ENCODE measurements at regions not wholly inside any gene's neighbourhood (a gene's known extent, or its start where the extent isn't known, plus 50 kb on each side); places are given as distances from the start of the nearest gene placed in this dataset.
"Not testable (repeated sequence)": the region's sequence is repeated elsewhere in the genome, so short reads cannot be mapped to it uniquely, and the experiment has no call there.

DNA sequence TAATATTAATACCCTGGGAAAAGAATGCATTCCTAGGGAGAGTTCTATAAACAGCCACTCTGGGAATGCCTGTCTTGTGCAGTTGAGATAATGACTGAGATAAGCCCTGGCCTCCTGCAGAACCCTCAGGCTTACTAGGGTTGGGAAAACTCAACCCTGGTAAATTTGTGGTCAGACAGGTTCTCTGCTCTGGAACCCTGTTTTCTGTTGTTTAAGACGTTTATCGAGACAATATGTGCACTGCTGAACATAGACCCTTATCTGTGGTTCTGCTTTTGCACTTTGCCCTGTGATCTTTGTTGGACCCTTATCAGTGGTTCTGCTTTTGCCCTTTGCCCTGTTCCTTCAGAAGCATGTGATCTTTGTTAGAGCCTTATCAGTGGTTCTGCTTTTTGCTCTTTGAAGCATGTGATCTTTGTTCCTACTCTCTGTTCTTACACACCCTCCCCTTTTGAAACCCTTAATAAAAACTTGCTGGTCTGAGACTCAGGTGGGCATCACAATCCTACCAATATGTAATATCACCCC lies 2754.0 kb downstream of the PCDH9 start:
- not testable (repeated sequence) for DNase-seq

DNA sequence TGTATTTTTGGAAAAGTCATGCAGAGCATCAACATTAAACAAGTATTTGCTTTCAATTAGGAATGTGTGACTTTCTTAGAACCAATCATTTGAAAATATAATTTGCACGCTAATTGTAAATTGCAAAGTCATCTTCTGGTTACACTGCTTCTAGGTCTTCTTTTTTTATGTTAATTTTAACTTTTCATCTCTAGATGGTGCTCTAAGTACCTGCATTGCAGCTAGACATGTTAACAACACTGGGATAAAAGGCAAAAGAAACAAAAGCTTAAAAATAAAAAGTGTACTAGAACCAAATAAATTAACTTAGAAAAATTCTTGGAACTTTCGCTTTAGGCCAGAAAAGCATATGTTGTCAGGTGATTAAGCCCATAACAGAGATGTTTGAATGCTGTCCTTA lies 2758.2 kb downstream of the PCDH9 start:
- no peak for DNase-seq

DNA sequence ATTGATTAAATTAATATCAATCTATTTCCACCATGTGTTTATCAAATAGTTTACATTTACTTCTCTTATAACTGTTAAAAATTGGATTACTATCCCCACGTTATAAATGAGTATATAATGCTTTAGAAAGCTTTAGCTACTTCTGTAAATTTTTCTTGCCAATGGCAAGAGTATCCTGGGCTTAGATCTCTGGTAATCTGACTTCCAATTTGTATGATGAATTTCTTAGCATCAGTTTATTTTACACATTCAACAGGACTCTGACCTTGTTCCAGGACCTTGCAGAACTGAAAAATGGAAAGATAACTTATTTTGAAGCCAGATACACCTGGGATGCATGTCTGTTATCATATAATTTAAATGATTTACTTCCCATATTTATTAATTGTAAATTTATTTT lies 2759.4 kb downstream of the PCDH9 start:
- no peak for DNase-seq

DNA sequence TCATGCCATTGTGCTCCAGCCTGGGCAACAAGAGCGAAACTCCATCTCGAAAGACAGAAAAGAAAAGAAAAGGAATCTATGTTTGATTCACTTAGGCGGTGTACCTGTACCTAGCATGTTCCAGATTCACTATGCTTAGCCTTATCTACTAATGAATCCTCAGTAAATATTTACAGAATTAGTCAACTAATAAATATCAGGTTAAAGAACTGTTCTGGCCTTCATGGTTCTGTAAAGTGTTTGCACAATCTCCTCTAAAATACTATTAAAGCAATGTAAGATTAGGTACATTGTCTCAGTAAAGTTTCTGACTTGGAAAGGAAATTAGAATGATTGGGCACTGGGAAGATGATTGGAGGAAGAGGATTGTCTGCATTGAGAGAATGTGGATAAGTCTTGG lies 2770.4 kb downstream of the PCDH9 start:
- no peak for DNase-seq

DNA sequence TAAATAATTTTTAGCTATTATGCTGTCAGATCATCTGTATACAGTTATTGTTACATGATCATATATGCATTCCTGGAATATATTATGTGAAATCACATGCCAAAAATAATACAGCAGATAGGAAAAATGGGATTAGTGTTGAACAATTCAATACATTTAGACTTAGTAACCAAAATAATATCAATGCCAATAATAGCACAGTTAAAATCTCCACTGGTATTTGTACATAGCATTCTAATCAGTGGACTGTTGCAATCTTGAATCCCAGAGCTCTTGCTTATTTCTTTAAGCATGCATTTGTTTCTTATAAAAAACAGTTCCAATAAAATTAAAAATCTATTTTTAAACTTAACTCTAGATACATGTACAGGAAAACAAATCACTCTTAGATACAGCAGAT lies 2772.2 kb downstream of the PCDH9 start:
- no peak for DNase-seq

DNA sequence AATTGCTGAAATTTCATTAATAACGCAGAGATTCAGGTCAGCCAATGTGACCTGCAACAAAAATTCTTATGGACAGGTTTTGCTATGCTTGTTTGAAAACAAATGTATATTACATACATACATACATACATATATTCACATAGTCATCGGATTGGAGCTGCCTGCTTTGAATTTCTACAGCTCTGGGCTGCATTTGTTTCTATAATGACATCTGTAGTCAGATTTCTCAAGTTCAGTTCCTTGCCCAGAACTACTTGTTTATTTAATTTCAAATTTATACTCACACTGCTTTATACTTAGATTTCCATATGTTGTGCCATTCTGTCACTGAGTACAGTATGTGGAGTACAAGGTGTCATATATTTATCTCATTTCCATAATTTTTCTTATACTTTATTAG lies 2775.0 kb downstream of the PCDH9 start:
- no peak for DNase-seq

DNA sequence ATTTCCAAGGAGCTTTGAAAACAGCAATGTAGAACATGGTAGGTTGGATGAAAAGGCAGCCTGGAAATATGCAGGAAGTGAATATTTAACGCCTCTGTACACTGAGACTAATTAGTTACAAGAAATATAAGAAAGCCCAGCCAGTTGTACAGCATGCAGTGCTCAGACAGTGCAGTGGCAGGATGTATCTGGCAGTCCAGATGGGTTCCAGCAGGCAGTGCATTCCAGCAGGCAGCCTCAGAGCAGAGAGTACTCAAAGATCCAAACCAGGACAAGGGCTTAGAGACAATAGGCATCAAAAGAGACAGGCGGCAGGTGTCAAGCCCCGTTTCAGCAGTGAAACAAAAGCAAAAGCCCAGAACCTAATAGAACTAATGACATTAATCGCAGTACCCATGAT lies 2776.3 kb downstream of the PCDH9 start:
- DNase-seq = no peak

DNA sequence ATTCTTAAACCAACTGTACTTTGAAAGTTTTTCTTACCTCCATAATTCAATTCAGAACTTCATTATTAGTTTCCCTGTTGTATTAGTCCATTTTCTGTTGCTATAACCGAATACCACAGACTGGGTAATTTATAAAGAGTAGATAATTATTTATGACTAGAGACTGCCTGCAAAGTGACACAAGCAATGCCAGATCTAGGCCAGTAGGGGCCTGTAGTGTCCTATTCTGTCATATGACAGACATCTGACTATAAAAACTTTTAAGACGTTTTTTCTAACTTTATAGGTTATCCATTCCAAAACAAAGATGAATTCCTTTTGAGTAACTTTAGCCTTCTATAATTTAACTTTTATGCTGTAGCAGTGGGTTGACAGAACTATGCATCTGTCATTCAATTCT lies 2783.8 kb downstream of the PCDH9 start:
- DNase-seq = no peak

DNA sequence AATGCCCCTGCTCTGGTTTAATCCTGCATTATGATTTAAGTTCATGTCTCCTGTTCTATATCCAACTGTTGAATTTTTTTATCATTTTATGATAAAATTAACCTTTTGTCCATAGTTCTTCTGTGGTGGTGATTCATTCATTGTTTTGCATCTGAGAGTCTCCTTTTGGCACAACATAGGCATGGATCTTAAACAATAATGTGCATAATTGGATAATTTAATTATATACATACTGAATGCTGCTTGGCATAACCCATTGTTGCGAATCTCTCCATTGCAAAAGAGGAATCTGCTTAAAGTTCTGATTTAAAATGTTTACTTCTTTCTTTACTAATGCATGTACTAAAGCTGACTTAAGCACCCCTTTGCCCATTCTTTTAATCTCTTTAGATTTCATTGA lies 2788.4 kb downstream of the PCDH9 start:
- DNase-seq = no peak

DNA sequence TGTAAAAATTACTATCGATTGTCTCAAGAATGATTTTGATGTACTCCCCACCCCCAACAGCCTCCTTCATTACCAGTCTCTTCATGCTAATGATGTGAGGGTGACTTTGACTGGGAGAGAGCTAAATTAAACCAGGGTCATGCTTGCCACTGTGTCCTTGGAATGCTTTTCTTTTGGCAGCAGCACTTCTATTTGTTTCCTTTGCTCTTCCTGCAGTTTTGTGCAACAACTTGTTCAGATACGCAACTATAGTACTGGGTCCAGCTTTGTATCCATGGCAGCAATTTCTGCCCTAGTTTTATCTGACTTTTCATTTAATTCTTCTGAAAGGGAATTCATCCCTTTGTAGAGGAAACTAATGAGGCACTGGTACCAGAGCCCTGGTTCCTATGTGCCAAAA lies 2792.1 kb downstream of the PCDH9 start:
- DNase-seq = no peak

DNA sequence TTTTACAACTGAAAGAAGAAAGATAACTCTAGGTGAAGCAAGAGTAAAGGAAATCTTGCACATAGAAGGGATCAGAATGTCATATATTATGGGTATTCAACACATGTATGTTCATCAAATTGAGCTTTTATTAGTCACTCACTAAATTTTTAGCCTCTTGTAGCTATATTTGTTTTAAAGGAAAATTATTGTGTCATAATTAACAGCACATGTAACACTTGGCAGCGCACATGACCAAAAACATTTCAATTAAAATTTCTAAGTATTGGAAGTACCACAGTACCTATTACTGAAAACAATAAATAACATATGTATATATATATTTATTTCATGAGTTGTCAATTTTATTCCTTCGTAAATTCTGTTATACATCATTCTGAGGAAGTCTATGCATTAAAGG lies 2800.4 kb downstream of the PCDH9 start:
- no peak for DNase-seq

DNA sequence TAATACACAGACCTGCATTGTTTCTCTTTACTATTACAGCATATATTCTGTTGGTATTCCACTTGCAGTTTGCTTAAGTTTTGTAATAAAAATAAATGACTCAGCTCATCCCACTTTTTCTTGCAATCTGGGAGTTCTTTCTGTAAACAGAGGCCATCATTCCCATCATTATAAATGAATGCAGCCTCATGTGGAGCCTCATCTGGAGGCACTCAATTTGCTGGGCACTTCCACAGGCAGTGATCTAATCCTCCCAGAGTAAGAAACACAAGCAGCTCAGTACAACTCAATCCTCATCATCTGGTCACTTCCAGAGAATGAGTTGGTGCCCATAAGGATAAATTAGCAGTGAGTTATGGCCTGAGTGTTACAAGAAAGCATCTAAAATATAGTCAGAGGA lies 2801.9 kb downstream of the PCDH9 start:
- DNase-seq = no peak

DNA sequence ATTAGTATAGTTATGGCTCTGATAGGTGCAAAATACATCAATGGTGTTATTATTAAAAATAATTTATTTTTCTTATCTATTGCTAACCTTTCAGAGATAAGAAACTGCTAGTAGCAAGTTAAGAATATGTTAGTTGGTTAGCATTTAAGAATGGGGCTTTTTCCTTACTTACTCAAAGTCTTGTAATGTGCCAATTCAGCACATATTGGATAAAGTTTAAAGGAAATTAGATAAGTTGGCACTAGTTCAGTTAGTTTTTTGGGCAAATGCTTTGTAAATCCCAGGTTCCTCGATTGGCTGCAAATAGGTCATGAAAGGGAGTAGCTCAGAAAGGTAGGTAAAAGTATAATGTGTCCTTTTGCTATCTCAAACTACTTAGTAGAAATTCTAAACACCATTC lies 2806.7 kb downstream of the PCDH9 start:
- DNase-seq = no peak

DNA sequence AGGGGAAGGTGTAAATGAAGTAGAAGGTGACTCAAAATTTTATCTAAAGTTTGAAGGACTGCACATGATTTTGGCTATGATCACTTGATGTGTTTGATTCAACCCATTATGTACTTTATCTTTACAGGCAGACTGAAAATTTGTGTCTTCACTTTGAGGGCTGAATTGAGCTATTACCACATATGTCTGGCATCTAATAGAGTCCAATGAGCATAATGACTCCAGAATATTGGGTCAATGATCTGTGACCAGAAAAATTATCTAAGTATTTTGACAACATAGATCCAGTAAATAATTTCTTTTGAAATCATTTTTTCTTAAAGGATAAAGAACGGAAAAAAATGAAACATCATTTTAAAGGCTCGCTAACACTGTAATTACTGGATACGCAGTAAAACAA lies 2810.0 kb downstream of the PCDH9 start:
- no peak for DNase-seq

DNA sequence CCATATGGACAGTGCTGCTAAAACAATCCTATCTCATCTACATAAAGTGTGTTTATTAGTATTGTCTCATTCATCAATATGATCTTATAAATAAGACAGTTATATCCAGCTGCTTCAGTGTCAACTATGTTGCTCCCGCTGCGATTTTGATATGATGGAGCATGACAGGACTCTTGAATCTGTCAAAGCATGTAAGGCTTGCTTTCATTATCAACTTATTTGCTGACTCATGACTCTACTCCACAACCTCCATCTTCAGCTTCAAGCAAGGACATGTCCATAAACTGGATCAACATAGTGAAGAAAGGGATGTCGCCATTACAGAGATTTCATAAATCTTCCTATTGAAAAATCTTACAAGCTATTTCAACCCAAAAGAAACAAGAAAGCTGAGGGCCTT lies 2812.6 kb downstream of the PCDH9 start:
- no peak for DNase-seq

DNA sequence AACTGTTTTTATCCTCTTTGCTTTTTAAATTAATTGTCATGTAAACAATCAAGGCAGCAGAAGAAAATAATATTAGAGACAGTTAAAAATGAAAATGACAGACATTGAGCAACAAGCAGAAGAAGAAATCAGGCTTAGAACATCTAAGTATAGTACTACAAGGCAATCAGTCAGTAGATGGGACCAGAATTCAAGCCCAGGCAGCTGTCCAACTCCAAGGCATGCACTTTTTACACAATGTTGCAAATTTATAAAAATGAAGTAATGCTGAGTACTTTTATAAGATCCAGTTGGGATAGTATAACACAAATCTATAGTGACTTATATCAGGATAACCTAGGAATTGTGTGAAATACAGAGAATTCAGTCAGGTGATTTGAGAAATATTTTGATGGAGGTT lies 2815.8 kb downstream of the PCDH9 start:
- DNase-seq = no peak

DNA sequence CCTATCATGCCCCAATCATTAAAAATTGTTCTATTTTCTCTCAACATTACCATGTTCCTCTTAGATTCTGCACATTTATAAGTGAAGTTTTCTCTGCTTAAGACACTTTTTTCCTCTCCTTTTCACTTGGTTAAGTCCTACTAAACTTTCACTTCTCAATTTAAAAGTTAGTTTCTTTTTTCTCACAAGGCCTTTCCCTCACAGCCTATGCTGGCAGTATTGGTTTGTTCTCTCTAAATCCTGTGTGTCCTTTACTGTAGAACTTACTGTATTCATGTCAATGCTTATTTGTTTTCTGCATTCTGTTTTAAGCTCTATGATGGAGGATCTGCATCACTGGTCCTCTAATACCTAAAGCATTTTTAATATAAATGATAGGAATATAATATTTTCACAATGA lies 2816.6 kb downstream of the PCDH9 start:
- DNase-seq = no peak

DNA sequence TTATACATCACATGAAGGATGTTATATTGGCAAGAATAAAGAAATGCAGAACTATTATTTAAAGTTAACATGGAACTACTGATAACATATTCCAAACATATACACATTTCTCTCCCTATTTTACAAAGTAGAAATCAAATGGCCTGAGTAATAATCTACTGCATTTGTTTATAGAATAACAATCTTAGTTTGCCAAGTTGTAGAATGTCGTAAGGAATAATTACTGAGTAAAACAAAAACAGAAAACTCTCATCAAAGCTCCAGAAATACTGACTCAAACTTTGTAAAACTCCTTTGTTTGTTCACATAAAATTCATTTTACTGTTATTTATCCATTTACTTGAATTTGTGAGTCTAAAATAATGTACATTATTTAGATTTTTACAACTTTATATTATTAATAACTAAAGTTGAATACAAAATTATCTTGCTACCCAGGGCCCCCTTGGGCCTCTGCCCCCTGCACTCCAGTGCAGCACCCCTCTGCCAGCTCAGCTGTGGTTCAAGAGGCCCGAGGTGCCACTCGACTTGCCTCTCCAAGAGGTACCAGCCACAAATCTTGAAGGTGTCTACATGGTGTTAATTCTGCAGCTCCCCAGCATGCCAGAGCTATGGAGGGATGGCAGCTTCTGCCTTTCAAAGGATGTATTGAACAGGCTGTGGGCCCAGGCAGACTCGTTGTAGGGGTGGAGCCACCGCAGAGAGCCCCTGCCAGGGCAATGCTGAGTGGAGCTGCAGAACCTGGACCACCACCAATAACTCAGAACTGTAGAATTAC lies 2819.7 kb downstream of the PCDH9 start:
- DNase-seq = no peak

DNA sequence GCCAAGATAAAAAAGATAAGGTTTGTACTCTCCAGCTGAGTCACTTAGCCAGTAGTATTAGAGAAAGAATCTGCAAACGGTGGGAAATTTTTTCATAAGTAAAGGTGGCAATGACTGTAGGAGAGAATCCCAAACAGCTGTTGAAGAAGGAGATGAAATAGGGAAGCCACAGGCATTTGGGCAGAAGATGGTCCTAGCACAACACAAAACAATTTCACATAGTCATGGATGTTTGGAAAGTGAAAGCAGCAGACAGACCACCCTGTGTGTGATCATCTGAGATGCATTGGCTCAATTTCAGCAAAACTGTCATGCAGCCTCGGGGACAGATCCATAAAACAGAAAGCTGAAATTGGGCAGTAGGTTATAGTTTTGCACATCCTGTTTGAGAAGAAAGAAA lies 2832.4 kb downstream of the PCDH9 start:
- DNase-seq = no peak

DNA sequence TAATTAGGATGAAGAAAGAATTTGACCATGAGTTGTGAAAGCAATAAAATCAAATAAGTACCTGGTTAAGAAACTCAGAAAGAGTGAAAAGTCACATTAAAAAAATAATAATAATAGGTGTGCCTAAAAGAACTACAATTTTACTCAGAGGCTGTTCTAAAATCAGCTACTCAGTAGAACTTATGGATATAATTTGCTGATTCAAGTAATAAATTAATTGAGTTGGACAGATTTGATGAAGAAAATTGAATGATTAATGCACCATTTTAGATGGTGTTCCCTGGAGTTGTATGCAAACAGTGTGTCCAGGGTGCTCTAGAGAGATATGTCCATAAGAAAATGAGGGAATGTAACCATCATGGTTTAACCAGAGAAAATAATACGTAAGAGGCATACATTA lies 2852.5 kb downstream of the PCDH9 start:
- DNase-seq = no peak

DNA sequence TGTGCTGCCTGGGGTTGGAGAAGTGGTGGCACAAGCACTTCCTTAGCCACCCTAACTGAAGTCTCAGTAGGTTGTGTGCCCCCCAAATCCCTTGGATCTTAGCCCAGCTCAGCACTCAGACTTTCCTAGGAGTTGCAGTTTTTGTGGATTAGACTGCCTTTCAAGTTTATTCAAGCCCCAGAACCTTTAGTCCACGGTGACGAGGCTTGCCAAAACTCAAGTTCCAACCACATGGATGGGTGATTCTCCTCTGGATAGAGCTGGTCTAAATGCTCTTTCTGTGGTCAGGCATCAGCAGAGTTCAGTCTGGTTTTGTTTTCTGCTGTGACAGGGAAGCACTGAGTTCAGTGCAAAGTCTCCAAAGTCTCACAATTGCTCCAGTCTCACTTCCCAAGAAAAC lies 2858.7 kb downstream of the PCDH9 start:
- no peak for DNase-seq

DNA sequence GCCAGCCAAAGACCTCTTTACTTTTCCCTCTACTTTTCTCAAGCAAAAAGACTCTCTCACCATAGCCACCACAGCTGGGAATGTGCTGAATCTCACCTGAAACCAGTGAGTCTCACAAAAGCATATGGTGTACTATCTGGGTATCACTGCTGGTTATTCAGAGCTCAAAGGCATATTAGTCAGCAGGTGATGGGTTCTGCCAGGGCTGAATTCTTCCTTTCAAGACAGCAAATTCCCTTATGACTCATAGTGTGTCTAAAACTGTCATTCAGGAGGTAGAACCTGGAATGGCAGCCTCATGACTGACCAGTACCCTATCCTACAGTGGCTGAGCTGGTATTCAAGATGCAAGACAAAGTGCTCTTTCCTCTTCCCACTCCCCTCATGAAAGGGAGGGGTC lies 2859.1 kb downstream of the PCDH9 start:
- DNase-seq = no peak

DNA sequence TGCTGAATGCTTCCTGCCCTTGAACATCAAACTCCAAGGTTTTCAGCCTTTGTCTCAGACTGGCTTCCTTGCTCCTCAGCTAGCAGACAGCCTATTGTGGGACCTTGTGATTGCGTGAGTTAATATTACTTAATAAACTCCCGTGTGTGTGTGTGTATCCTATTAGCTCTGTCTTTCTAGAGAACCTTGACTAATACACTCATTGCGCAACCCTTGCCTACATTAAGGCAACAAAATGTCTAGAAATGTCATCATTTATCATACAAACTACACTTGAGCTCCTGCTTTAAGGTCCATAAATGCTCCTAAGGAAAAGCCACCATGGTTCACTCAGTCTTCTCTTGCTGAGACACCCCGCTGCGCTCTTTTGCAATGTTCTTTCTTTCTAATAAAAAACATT lies 2861.0 kb downstream of the PCDH9 start:
- no peak for DNase-seq

DNA sequence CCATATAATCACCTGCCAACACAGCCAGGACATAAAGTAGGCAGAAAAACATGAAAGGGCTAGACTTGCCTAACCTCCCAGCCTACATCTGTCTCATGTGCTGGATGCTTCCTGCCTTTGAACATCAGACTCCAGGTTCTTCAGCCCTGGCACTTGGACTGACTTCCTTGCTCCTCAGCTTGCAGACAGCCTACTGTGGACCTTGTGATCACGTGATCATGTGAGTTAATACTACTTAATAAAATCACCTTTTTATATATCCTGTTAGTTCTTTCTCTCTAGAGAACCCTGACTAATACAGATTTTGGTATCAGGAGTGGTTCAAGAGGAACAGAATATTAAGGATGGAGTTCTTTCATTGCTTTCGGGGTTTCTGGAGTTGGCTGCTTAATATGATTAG lies 2867.6 kb downstream of the PCDH9 start:
- no peak for DNase-seq

DNA sequence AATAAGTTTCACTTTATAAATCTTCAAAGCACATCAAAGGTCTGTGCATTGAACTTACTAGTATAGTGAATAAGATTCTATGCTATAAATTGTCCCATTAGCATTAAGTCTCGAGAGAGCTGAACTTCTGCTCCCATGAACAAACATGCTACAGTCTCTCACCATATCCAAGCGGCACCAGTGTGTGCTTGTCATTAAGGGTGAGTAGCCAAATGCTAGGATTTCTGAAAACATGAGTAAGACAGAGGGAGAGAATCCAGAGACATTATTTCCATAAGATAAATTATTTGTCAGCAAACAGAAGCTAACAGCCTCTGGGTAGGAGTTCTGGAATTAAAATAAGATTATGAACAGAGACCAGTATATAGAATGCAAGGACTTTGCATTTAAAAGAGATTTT lies 2882.5 kb downstream of the PCDH9 start:
- no peak for DNase-seq

All from stimulated activated naive CD4-positive, alpha-beta T cell (primary cell).